GM23248 (cell line): ENCODE measurements at regions not wholly inside any gene's neighbourhood (a gene's known extent, or its start where the extent isn't known, plus 50 kb on each side); places are given as distances from the start of the nearest gene placed in this dataset.
"Not testable (repeated sequence)": the region's sequence is repeated elsewhere in the genome, so short reads cannot be mapped to it uniquely, and the experiment has no call there.

Source experiments
- DNase-seq: peaks from one replicate; pipeline ENCODE4 v3.0.0-alpha.2; 2015
- H2AFZ ChIP-seq: fragments of 200-600 bp; sonication (generic); 2 replicates; pipeline ENCODE4 v1.6.1; 2016; ENCODE audit warnings: antibody characterized with exemption
- H3F3A ChIP-seq: fragments of 200-600 bp; sonication (generic); 2 replicates; pipeline ENCODE4 v1.6.1; 2016; ENCODE audit warnings: mild to moderate bottlenecking, antibody characterized with exemption, mixed run types; ENCODE audit not compliant: insufficient read depth
- H3K27ac ChIP-seq: fragments of 200-600 bp; sonication (generic); 2 replicates; pipeline ENCODE4 v1.5.1; 2016; ENCODE audit warnings: mild to moderate bottlenecking
- H3K27me3 ChIP-seq: fragments of 200-600 bp; sonication (generic); replicated peaks from 2 replicates; pipeline ENCODE4 v1.6.1; 2016; ENCODE audit warnings: mild to moderate bottlenecking; ENCODE audit not compliant: insufficient read depth
- H3K36me3 ChIP-seq: fragments of 200-600 bp; sonication (generic); 2 replicates; pipeline ENCODE4 v1.6.1; 2016; ENCODE audit warnings: low read depth, mild to moderate bottlenecking
- H3K4me1 ChIP-seq: fragments of 200-600 bp; sonication (generic); 2 replicates; pipeline ENCODE4 v1.6.1; 2016; ENCODE audit warnings: mild to moderate bottlenecking; ENCODE audit not compliant: insufficient read depth
- H3K4me2 ChIP-seq: fragments of 200-600 bp; sonication (generic); one replicate; pipeline ENCODE4 v1.6.1; 2016; ENCODE audit warnings: mild to moderate bottlenecking; ENCODE audit not compliant: unreplicated experiment
- H3K4me3 ChIP-seq: fragments of 200-600 bp; sonication (generic); 2 replicates; pipeline ENCODE4 v1.5.1; 2016; ENCODE audit warnings: mild to moderate bottlenecking
- H3K79me2 ChIP-seq: fragments of 200-600 bp; sonication (generic); 2 replicates; pipeline ENCODE4 v1.6.1; 2016; ENCODE audit warnings: mild to moderate bottlenecking; ENCODE audit not compliant: insufficient read depth
- H3K9ac ChIP-seq: fragments of 200-600 bp; sonication (generic); 2 replicates; pipeline ENCODE4 v1.6.1; 2016; ENCODE audit warnings: mild to moderate bottlenecking
- H3K9me2 ChIP-seq: fragments of 200-600 bp; sonication (generic); 2 replicates; pipeline ENCODE4 v1.6.1; 2016; ENCODE audit warnings: mixed run types, mild to moderate bottlenecking, moderate library complexity; ENCODE audit not compliant: insufficient read depth
- H3K9me3 ChIP-seq: fragments of 200-600 bp; sonication (generic); one replicate; pipeline ENCODE4 v1.6.1; 2017; ENCODE audit warnings: low read depth
- H4K20me1 ChIP-seq: fragments of 200-600 bp; sonication (generic); 2 replicates; pipeline ENCODE4 v1.6.0; 2016; ENCODE audit not compliant: insufficient read depth
- EZH2 ChIP-seq: fragments of 200-600 bp; sonication (generic); IDR thresholded peaks from 2 replicates; pipeline ENCODE4 v1.6.1; 2018; ENCODE audit warnings: antibody characterized with exemption, mild to moderate bottlenecking; ENCODE audit not compliant: insufficient read depth, poor library complexity, severe bottlenecking
- EZH2phosphoT487 ChIP-seq: fragments of 200-600 bp; sonication (generic); IDR thresholded peaks from 2 replicates; pipeline ENCODE4 v1.6.1; 2018; ENCODE audit warnings: antibody characterized with exemption, moderate library complexity, mild to moderate bottlenecking, low read depth; ENCODE audit not compliant: insufficient read depth
- WGBS, 2 experiments: methylation state at CpG; one replicate each; pipeline ENCODE4 v1.1.6; 2015 to 2017; ENCODE audit warnings: low lambda C conversion rate in 2 of 2, low coverage in 1 of 2; ENCODE audit errors: missing lambda C conversion rate in 2 of 2; 5-methylcytosine and 5-hydroxymethylcytosine counted together
- in situ Hi-C: fragments of 300-500 bp; cut with MboI; formaldehyde crosslinking; loops from 2 replicates; pipeline ENCODE4 v1.15.0; 2020

DNA sequence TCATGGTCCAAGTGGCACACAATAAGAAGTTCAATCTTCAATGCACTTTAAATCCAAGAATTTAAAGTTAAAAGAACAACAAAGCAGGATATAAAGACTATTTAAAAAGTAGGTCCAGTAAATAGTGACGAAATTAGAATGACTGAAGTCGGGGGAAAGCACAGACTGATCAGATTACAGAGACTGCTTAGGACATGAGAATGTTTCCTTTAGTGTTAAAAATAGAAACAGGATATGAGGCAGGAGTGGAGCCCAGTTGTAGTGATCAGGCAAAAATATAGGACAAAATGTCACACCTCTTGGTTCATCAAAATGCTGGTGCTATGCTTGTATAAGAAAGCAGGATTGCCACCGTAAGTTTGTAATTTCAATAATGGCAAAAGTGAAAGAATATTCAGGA is 52.2 kb upstream of the CD163 start:
- Histone ChIP-seq H3K9me2 (no peaks in the 10 kb centered on the region), H3K27me3 (no peaks in the 10 kb centered on the region), H3K79me2 (no peaks in the 10 kb centered on the region), H4K20me1 (no peaks in the 10 kb centered on the region), H2AFZ (peak overlapping the region; percentile 75), H3K36me3 (no peaks in the 10 kb centered on the region), H3K4me2 (peak overlapping the region; percentile 72), H3K27ac (peak overlapping the region; percentile 78), H3K4me1 (peaks cover 19% of the 10 kb centered on the region), H3K9me3 (no peaks in the 10 kb centered on the region), H3K4me3 (0 out of 2 replicates have a peak overlapping the region, but pooled peaks have one; percentile 23), H3K9ac (peak overlapping the region; percentile 27; the same call in 1 of the 2 replicates), H3F3A (peaks cover 3% of the 10 kb centered on the region; the same call in 1 of the 2 replicates)
- no peak for TF ChIP-seq EZH2
- TF ChIP-seq EZH2phosphoT487, result no peak
- in situ Hi-C loops, result no loop called here
- WGBS, 2 experiments, result 13 to 14% methylated on average over 3 of the region's 3 CpGs
- DNase-seq, result peak; percentile 86

DNA sequence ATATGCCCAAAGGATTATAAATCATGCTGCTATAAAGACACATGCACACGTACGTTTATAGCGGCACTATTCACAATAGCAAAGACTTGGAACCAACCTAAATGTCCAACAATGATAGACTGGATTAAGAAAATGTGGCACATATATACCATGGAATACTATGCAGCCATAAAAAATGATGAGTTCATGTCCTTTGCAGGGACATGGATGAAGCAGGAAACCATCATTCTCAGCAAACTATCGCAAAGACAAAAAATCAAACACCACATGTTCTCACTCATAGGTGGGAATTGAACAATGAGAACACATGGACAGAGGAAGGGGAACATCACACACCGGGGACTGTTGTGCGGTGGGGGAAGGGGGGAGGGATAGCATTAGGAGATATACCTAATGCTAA is 51.3 kb upstream of the CD163 start:
- 57 to 76% methylated on average over 4 to 6 of the region's 6 CpGs for WGBS, 2 experiments
- in situ Hi-C loops, H3K4me2 ChIP-seq, H3K27ac ChIP-seq, H2AFZ ChIP-seq, DNase-seq, H3K9ac ChIP-seq, H3K4me3 ChIP-seq, H3K79me2 ChIP-seq, H4K20me1 ChIP-seq, H3K27me3 ChIP-seq, H3K9me3 ChIP-seq, H3F3A ChIP-seq, H3K36me3 ChIP-seq, H3K9me2 ChIP-seq: not testable (repeated sequence)
- peaks cover 19% of the 10 kb centered on the region for H3K4me1 ChIP-seq
